ENCODE measurements at regions not wholly inside any gene's neighbourhood (a gene's known extent, or its start where the extent isn't known, plus 50 kb on each side); places are given as distances from the start of the nearest gene placed in this dataset.

DNA sequence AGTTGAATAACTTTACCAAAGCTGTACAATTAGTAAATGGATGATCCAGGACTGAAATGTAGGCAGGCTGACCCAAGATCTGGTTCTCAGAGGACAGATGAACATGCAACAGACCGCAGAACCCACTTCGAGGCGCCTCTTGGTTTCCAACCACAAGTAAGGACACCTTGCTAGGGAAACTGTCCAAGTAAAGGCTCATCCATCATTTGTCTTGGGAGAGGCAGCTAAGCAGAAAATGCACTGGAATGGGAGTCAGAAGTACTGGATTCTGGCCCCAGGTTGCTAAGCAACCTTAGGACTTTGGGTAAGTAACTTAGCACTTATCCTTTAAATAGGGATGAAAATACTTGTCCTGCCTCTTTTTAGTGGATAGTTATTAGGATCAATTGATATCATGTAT lies 366.3 kb upstream of the LRRC3B start:
- no peaks in the 10 kb centered on the region for H3K27me3 ChIP-seq (replicated peaks; ENCODE audit: control insufficient read depth, insufficient read depth, low read length)
- Mint-ChIP-seq H3K4me3 (ENCODE audit: unreplicated experiment) (no peak overlapping the region), H3K9me3 (ENCODE audit: unreplicated experiment) (no peaks in the 10 kb centered on the region), H3K36me3 (ENCODE audit: insufficient read depth, unreplicated experiment) (no peaks in the 10 kb centered on the region), H3K27me3 (ENCODE audit: insufficient read depth, unreplicated experiment) (no peaks in the 10 kb centered on the region), H3K27ac (ENCODE audit: unreplicated experiment) (no peak overlapping the region), H3K4me1 (ENCODE audit: low read depth, unreplicated experiment) (no peaks in the 10 kb centered on the region)
- H3K4me3 ChIP-seq (ENCODE audit: low read depth, low read length): no peak overlapping the region
- intact Hi-C loops (cut with micrococcal nuclease; ENCODE audit: unreplicated experiment): no loop called here
- ChIA-PET POLR2A (no interaction called here), CTCF (no interaction called here)
- no peaks in the 10 kb centered on the region for H3K9me3 ChIP-seq
- no peak for DNase-seq
- no peaks in the 10 kb centered on the region for H3K36me3 ChIP-seq (ENCODE audit: control insufficient read depth, insufficient read depth, low read length)
- H3K4me1 ChIP-seq: no peaks in the 10 kb centered on the region
- BruUV-seq (replicated peaks): no TSS peak
- TF ChIP-seq, protein P1, sequence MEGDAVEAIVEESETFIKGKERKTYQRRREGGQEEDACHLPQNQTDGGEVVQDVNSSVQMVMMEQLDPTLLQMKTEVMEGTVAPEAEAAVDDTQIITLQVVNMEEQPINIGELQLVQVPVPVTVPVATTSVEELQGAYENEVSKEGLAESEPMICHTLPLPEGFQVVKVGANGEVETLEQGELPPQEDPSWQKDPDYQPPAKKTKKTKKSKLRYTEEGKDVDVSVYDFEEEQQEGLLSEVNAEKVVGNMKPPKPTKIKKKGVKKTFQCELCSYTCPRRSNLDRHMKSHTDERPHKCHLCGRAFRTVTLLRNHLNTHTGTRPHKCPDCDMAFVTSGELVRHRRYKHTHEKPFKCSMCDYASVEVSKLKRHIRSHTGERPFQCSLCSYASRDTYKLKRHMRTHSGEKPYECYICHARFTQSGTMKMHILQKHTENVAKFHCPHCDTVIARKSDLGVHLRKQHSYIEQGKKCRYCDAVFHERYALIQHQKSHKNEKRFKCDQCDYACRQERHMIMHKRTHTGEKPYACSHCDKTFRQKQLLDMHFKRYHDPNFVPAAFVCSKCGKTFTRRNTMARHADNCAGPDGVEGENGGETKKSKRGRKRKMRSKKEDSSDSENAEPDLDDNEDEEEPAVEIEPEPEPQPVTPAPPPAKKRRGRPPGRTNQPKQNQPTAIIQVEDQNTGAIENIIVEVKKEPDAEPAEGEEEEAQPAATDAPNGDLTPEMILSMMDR (IDR thresholded peaks at IDR 0.05; ENCODE audit: insufficient read depth in 1 of 2, low read depth in 1 of 2, low read length in 1 of 2, severe bottlenecking in 1 of 2, unreplicated experiment in 1 of 2): no peak

GRCh38 chr3:26259176-26259575 lies 363.4 kb upstream of the LRRC3B start:
- H3K4me3 Mint-ChIP-seq (ENCODE audit: unreplicated experiment): no peak overlapping the region
- Histone ChIP-seq H3K36me3 (ENCODE audit: control insufficient read depth, insufficient read depth, low read length) (no peaks in the 10 kb centered on the region), H3K4me1 (no peaks in the 10 kb centered on the region), H3K27me3 (replicated peaks; ENCODE audit: control insufficient read depth, insufficient read depth, low read length) (no peaks in the 10 kb centered on the region), H3K4me3 (ENCODE audit: low read depth, low read length) (no peak overlapping the region), H3K9me3 (no peaks in the 10 kb centered on the region)
- BruUV-seq (replicated peaks): no TSS peak
- H3K27ac Mint-ChIP-seq (ENCODE audit: unreplicated experiment): no peak overlapping the region
- POLR2A ChIA-PET: no interaction called here
- peaks cover 3% of the 10 kb centered on the region for H3K27me3 Mint-ChIP-seq (ENCODE audit: insufficient read depth, unreplicated experiment)
- DNase-seq: no peak
- CTCF ChIA-PET: no interaction called here
- intact Hi-C loops (cut with micrococcal nuclease; ENCODE audit: unreplicated experiment): no loop called here
- no peaks in the 10 kb centered on the region for H3K9me3 Mint-ChIP-seq (ENCODE audit: unreplicated experiment)
- H3K36me3 Mint-ChIP-seq (ENCODE audit: insufficient read depth, unreplicated experiment): no peaks in the 10 kb centered on the region
- TF ChIP-seq, protein P1 (IDR thresholded peaks at IDR 0.05; ENCODE audit: insufficient read depth in 1 of 2, low read depth in 1 of 2, low read length in 1 of 2, severe bottlenecking in 1 of 2, unreplicated experiment in 1 of 2): no peak
- no peaks in the 10 kb centered on the region for H3K4me1 Mint-ChIP-seq (ENCODE audit: low read depth, unreplicated experiment)

DNA sequence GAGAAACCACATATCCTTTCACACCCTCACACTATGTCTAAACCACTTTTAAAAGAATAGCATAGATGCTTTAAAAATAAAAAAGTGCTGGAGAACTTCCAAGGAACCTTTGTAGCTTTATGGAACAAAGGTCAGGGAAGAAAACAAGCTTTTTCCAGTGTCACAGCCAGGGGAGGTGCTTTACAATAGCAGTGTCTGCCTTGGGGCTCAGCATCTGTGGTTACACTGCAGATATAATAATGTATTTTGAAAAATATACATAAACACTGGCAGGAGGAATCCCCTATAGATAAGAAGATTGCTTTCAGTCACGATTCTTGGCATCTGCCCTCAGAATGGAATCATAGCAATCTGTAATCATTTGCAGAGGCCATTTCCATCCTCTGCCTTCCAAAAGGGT lies 362.4 kb upstream of the LRRC3B start:
- TF ChIP-seq, protein P1 (IDR thresholded peaks at IDR 0.05; ENCODE audit: insufficient read depth in 1 of 2, low read depth in 1 of 2, low read length in 1 of 2, severe bottlenecking in 1 of 2, unreplicated experiment in 1 of 2): no peak
- ChIA-PET POLR2A (no interaction called here), CTCF (no interaction called here)
- Histone ChIP-seq H3K27me3 (replicated peaks; ENCODE audit: control insufficient read depth, insufficient read depth, low read length) (no peaks in the 10 kb centered on the region), H3K4me1 (no peaks in the 10 kb centered on the region), H3K36me3 (ENCODE audit: control insufficient read depth, insufficient read depth, low read length) (no peaks in the 10 kb centered on the region), H3K9me3 (no peaks in the 10 kb centered on the region), H3K4me3 (ENCODE audit: low read depth, low read length) (no peak overlapping the region)
- H3K36me3 Mint-ChIP-seq (ENCODE audit: insufficient read depth, unreplicated experiment): no peaks in the 10 kb centered on the region
- no peak overlapping the region for H3K27ac Mint-ChIP-seq (ENCODE audit: unreplicated experiment)
- H3K4me1 Mint-ChIP-seq (ENCODE audit: low read depth, unreplicated experiment): no peaks in the 10 kb centered on the region
- BruUV-seq (replicated peaks): no TSS peak
- no peak for DNase-seq
- H3K9me3 Mint-ChIP-seq (ENCODE audit: unreplicated experiment): no peaks in the 10 kb centered on the region
- peaks cover 3% of the 10 kb centered on the region for H3K27me3 Mint-ChIP-seq (ENCODE audit: insufficient read depth, unreplicated experiment)
- H3K4me3 Mint-ChIP-seq (ENCODE audit: unreplicated experiment): no peak overlapping the region
- intact Hi-C loops (cut with micrococcal nuclease; ENCODE audit: unreplicated experiment): no loop called here

All from Caco-2 (cell line).